Esophagus muscularis mucosa (tissue), 4 donors: ENCODE measurements at regions not wholly inside any gene's neighbourhood (a gene's known extent, or its start where the extent isn't known, plus 50 kb on each side); places are given as distances from the start of the nearest gene placed in this dataset.
"Not testable (repeated sequence)": the region's sequence is repeated elsewhere in the genome, so short reads cannot be mapped to it uniquely, and the experiment has no call there.

Experiments used
- DNase-seq: peaks from one replicate; pipeline ENCODE4 v3.0.0-alpha.2; 2017; ENCODE audit errors: extremely low spot score
- H3K27ac ChIP-seq, 4 donors: fragments of 200-600 bp; sonication (generic); replicated peaks in 1 of 4; 1 replicate in 3 of 4; 2 replicates in 1 of 4; pipeline ENCODE4 v1.5.1; 2016 to 2019; ENCODE audit warnings: mild to moderate bottlenecking in 1 of 4
- H3K27me3 ChIP-seq, 4 donors: fragments of 200-600 bp; sonication (generic); one replicate each; pipeline versions ENCODE4 v1.5.1 to v1.6.0; 2016 to 2019
- H3K36me3 ChIP-seq, 4 donors: fragments of 200-600 bp; sonication (generic); one replicate each; pipeline ENCODE4 v1.5.1; 2016 to 2019
- H3K4me1 ChIP-seq, 4 donors: fragments of 200-600 bp; sonication (generic); one replicate each; pipeline ENCODE4 v1.5.1; 2016 to 2019
- H3K4me3 ChIP-seq, 4 donors: fragments of 200-600 bp; sonication (generic); 1 replicate in 2 of 4; 2 replicates in 2 of 4; pipeline ENCODE4 v1.5.1; 2016 to 2019; ENCODE audit warnings: mild to moderate bottlenecking in 4 of 4, moderate library complexity in 1 of 4
- H3K9me3 ChIP-seq, 4 donors: fragments of 200-600 bp; sonication (generic); 1 replicate in 3 of 4; 2 replicates in 1 of 4; pipeline ENCODE4 v1.5.1; 2016 to 2019
- EP300 ChIP-seq: sonication (generic); formaldehyde crosslinking; IDR thresholded peaks from one replicate; pipeline ENCODE4 v1.6.1; 2017; ENCODE audit warnings: antibody characterized with exemption
- POLR2A ChIP-seq: fragments of 450-650 bp; IDR thresholded peaks from one replicate; pipeline ENCODE4 v1.6.1; 2017; ENCODE audit warnings: antibody characterized with exemption, moderate library complexity, mild to moderate bottlenecking, low read depth
- POLR2AphosphoS5 ChIP-seq, 2 donors: sonication (generic); formaldehyde crosslinking; IDR thresholded peaks; one replicate each; pipeline ENCODE4 v1.6.1; 2017; ENCODE audit warnings: antibody characterized with exemption in 2 of 2
- WGBS: methylation state at CpG from one replicate; pipeline ENCODE4 v1.1.5; 2018; 5-methylcytosine and 5-hydroxymethylcytosine counted together
- intact Hi-C: fragments of 100-400 bp; cut with DNase I; formaldehyde crosslinking; loops from one replicate; pipeline ENCODE4 v1.15.1; 2023
- TF ChIP-seq, protein P1 (sequence below), 3 experiments: fragments of 200-600 bp in 2 of 3; fragments of 450-650 bp in 1 of 3; sonication (generic) in 2 of 3; IDR thresholded peaks; one replicate each; pipeline ENCODE4 v1.5.1; 2017 to 2019; ENCODE audit warnings: antibody characterized with exemption in 3 of 3, mild to moderate bottlenecking in 2 of 3, moderate library complexity in 1 of 3

- 92% methylated on average over 10 of the region's 15 CpGs for WGBS
- no peaks in the 10 kb centered on the region for H3K4me1 ChIP-seq
- no peaks in the 10 kb centered on the region for H3K36me3 ChIP-seq
- H3K4me3 ChIP-seq: no peak overlapping the region
- H3K27ac ChIP-seq: no peak overlapping the region
- TF ChIP-seq EP300 (no peak), POLR2AphosphoS5 (IDR thresholded peaks at IDR 0.05) (no peak), POLR2A (no peak)
- TF ChIP-seq, protein P1, sequence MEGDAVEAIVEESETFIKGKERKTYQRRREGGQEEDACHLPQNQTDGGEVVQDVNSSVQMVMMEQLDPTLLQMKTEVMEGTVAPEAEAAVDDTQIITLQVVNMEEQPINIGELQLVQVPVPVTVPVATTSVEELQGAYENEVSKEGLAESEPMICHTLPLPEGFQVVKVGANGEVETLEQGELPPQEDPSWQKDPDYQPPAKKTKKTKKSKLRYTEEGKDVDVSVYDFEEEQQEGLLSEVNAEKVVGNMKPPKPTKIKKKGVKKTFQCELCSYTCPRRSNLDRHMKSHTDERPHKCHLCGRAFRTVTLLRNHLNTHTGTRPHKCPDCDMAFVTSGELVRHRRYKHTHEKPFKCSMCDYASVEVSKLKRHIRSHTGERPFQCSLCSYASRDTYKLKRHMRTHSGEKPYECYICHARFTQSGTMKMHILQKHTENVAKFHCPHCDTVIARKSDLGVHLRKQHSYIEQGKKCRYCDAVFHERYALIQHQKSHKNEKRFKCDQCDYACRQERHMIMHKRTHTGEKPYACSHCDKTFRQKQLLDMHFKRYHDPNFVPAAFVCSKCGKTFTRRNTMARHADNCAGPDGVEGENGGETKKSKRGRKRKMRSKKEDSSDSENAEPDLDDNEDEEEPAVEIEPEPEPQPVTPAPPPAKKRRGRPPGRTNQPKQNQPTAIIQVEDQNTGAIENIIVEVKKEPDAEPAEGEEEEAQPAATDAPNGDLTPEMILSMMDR (IDR thresholded peaks at IDR 0.05): no peak
- intact Hi-C loops: no loop called here
- H3K27me3 ChIP-seq: no peaks in the 10 kb centered on the region
- DNase-seq: no peak
- no peaks in the 10 kb centered on the region for H3K9me3 ChIP-seq
These were observed 973.7 kb downstream of the LTN1 start for GRCh38 chr21:28018741-28019669.

- H3K27me3 ChIP-seq: no peaks in the 10 kb centered on the region
- H3K4me3 ChIP-seq: no peak overlapping the region
- TF ChIP-seq EP300 (no peak), POLR2A (no peak), POLR2AphosphoS5 (IDR thresholded peaks at IDR 0.05) (no peak)
- TF ChIP-seq, protein P1 (IDR thresholded peaks at IDR 0.05): no peak
- H3K27ac ChIP-seq: no peak overlapping the region
- no peaks in the 10 kb centered on the region for H3K9me3 ChIP-seq
- 100% methylated on average over 8 of the region's 9 CpGs for WGBS
- H3K36me3 ChIP-seq: no peaks in the 10 kb centered on the region
- no peak for DNase-seq
- intact Hi-C loops: no loop called here
- H3K4me1 ChIP-seq: peaks cover 0 to 4% (median 1%) of the 10 kb centered on the region in 4 donors
These were observed 974.5 kb downstream of the LTN1 start for GRCh38 chr21:28018213-28018612.

- no peak for TF ChIP-seq EP300
- no peak for TF ChIP-seq POLR2AphosphoS5 (IDR thresholded peaks at IDR 0.05)
- TF ChIP-seq, protein P1 (IDR thresholded peaks at IDR 0.05): no peak
- TF ChIP-seq POLR2A: no peak
- Histone ChIP-seq H3K36me3 (no peaks in the 10 kb centered on the region), H3K9me3 (no peaks in the 10 kb centered on the region), H3K4me1 (peaks cover 4 to 17% (median 10%) of the 10 kb centered on the region in 4 donors), H3K4me3 (no peak overlapping the region), H3K27me3 (no peaks in the 10 kb centered on the region), H3K27ac (no peak overlapping the region)
- 100% methylated on average over 1 of the region's 1 CpG for WGBS
- intact Hi-C loops: no loop called here
- DNase-seq: no peak
These were observed 976.1 kb downstream of the LTN1 start for GRCh38 chr21:28016571-28016970.

GRCh38 chr21:28013123-28013522, 979.6 kb downstream of the LTN1 start:
- peaks cover 4 to 20% (median 13%) of the 10 kb centered on the region in 4 donors for H3K4me1 ChIP-seq
- intact Hi-C loops, H3K27me3 ChIP-seq, H3K4me3 ChIP-seq, H3K9me3 ChIP-seq, H3K36me3 ChIP-seq, DNase-seq, H3K27ac ChIP-seq: not testable (repeated sequence)

DNA sequence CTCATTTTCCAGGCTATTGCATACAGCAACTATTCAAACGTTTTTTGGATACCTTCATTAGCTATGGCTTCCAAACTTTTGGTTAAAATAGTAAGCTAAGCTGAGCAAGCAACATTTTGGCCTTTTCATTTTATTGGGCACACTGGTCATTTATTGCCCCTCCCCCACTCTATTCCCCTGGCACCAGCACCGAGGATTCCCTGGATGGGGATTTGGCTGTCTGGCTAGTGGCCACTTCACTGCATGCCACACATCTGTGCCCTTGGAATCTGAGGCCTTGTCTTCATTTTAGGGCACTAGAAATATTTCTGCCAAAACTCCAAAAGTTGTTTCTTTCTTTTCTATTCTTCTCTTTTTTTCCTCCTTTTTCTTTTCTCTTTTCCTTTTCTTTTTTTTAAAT, 980.7 kb downstream of the LTN1 start:
- DNase-seq, intact Hi-C loops, H3K27ac ChIP-seq, H3K27me3 ChIP-seq, H3K4me3 ChIP-seq, H3K36me3 ChIP-seq, H3K9me3 ChIP-seq: not testable (repeated sequence)
- 34% methylated on average over 2 of the region's 2 CpGs for WGBS
- peaks cover 4 to 20% (median 13%) of the 10 kb centered on the region in 4 donors for H3K4me1 ChIP-seq

GRCh38 chr21:28008245-28008644, 984.4 kb downstream of the LTN1 start:
- H3K27me3 ChIP-seq, DNase-seq, H3K9me3 ChIP-seq, H3K27ac ChIP-seq, H3K4me3 ChIP-seq, intact Hi-C loops, H3K36me3 ChIP-seq: not testable (repeated sequence)
- 81% methylated on average over 3 of the region's 3 CpGs for whole genome bisulfite sequencing
- peaks cover 4 to 17% (median 12%) of the 10 kb centered on the region in 4 donors for H3K4me1 ChIP-seq

DNA sequence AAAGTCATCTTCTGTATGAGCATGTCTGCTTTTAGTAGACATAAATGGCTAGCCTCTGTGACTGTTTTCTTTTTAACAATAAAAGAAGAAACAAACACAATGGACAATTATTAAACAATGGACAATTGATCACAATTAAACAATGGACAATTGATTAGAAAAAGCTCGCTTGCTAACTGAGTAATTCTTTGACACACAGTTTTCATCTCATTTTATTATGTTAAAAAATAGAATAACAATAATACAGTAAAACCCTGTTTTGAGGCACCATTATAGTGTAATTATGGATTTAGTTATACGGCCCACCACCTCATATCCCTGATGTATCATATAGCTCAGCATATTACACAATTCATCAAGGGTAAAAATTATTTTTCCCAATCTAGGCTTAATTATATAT, 989.0 kb downstream of the LTN1 start:
- H3K27me3 ChIP-seq, intact Hi-C loops, DNase-seq, H3K36me3 ChIP-seq, H3K27ac ChIP-seq, H3K4me3 ChIP-seq, H3K9me3 ChIP-seq, H3K4me1 ChIP-seq: not testable (repeated sequence)
- WGBS: 97% methylated on average over 2 of the region's 2 CpGs

GRCh38 chr21:27996906-27997305, 995.8 kb downstream of the LTN1 start:
- H3K9me3 ChIP-seq, H3K4me3 ChIP-seq, H3K27me3 ChIP-seq, intact Hi-C loops, H3K36me3 ChIP-seq, DNase-seq, H3K4me1 ChIP-seq, H3K27ac ChIP-seq: not testable (repeated sequence)
- 76% methylated on average over 4 of the region's 4 CpGs for WGBS

- WGBS: 63% methylated on average over 2 of the region's 2 CpGs
- not testable (repeated sequence) for H3K36me3 ChIP-seq
These were observed 1007.9 kb downstream of the LTN1 start for GRCh38 chr21:27984663-27985325.

More at GRCh38 chr21:27984663-27985325, 1007.9 kb downstream of the LTN1 start:
- H3K4me1 ChIP-seq, H3K27ac ChIP-seq, intact Hi-C loops, H3K9me3 ChIP-seq, H3K27me3 ChIP-seq, DNase-seq, H3K4me3 ChIP-seq: not testable (repeated sequence)
